NCI-H2196 (cell line): ENCODE measurements at regions not wholly inside any gene's neighbourhood (a gene's known extent, or its start where the extent isn't known, plus 50 kb on each side); places are given as distances from the start of the nearest gene placed in this dataset.
"Not testable (repeated sequence)": the region's sequence is repeated elsewhere in the genome, so short reads cannot be mapped to it uniquely, and the experiment has no call there.

Experiments used
- DNase-seq: peaks from one replicate; lab custom pipeline; 2025; ENCODE audit not compliant: unreplicated experiment; lab: John Stamatoyannopoulos, UW

DNA sequence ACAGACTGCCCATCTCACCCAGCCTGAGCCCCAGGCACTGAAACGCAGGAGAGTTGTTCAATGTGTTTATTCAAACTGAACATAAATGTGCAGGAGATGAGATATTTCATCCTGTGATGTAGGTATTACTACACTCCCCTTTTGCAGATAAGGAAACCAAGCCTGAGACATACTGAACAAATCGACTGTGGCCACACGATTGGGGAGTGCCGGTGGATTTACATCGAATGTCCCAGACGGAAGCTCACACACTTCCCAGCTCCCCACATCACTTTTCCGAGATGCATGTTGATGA lies 94.8 kb upstream of the ALKAL2 start:
- no peak for DNase-seq

GRCh38 chr2:381941-382727 lies 94.2 kb upstream of the ALKAL2 start:
- no peak for DNase-seq

GRCh38 chr2:381181-381580 lies 93.3 kb upstream of the ALKAL2 start:
- DNase-seq, result no peak

DNA sequence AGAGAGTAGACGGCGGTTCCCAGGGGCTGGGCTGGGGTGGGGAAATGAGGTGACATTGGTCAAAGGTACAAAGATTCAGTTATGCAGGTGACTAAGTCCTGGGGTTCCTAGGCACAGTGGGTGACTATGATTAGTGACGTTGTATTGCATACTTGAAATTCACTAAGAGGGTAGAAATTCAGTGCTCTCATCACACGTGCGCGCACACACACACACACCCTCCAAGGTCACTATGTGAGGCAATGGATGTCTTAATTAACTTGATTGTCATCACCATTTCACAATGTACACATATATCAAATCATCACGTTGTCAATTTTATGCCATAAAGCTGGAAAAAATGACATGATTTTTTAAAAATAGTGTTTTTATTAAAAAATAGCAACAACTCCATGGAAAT lies 92.9 kb upstream of the ALKAL2 start:
- no peak for DNase-seq

DNA sequence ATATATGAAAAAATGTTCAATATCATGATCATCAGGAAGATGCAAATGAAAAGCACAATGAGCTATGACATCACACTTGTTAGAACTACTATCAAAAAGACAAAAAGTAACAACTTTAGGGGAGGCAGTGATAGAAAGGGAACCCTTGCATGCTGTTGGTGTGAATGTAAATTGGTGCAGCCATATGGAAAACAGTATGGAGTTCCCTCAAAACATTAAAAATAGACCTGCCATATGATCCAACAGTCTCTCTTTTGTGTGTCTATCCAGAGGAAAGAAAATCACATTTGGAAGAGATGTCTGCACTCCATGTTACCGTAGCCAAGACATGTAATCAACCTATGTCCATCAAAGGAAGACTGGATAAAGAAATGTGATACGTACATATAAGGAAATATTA lies 92.3 kb upstream of the ALKAL2 start:
- no peak for DNase-seq

DNA sequence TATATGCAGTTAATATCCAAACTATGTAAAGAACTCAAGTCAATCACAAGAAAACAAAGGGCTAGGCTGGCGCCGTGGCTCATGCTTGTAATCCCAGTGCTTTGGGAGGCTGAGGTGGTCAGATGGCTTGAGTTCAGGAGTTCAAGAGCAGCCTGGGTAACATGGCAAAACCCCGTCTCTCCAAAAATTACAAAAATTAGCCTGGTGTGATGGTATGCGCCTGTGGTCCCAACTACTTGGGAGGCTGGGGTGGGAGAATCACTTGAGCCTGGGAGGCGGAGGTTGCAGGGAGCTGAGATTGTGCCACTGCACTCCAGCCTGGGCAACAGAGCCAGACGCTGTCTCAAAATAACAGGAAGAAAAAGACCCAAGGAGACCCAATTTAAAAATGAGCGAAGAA lies 91.9 kb upstream of the ALKAL2 start:
- no peak for DNase-seq

DNA sequence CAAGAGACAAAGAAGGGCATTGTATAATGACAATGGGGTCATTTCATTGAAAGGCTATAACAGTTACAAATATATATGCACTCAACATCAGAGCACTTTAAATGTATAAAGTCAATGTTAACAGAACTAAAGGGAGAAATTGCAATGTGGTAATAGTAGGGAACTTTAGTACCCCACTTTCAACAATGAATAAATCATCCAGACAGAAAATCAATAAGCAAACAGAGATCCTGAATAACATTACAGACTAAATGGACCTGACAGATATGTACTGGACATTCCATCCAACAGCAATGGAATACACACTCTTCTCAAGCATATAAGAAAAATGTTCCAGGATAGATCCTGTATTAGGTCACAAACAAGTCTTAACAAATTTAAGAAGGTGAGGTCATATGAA lies 90.5 kb upstream of the ALKAL2 start:
- DNase-seq, result no peak

DNA sequence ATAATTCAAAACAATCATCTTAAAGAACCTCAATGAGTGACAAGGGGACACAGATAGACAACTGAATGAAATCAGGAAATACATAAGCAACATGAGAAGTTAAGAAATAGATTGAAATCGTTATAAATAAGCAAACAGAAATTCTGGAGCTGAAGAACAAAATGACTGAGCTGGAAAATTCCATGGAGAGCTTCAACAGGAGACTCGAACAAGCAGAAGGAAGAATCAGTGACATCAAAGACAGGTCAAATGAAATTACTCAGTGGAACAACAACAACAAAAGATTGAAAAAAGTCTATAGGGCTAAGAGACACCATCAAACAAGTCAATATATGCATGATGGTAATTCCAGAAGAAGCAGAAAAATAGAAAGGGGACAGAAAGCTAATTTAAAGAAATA lies 89.5 kb upstream of the ALKAL2 start:
- DNase-seq, result no peak

GRCh38 chr2:375956-376307 lies 88.0 kb upstream of the ALKAL2 start:
- no peak for DNase-seq

DNA sequence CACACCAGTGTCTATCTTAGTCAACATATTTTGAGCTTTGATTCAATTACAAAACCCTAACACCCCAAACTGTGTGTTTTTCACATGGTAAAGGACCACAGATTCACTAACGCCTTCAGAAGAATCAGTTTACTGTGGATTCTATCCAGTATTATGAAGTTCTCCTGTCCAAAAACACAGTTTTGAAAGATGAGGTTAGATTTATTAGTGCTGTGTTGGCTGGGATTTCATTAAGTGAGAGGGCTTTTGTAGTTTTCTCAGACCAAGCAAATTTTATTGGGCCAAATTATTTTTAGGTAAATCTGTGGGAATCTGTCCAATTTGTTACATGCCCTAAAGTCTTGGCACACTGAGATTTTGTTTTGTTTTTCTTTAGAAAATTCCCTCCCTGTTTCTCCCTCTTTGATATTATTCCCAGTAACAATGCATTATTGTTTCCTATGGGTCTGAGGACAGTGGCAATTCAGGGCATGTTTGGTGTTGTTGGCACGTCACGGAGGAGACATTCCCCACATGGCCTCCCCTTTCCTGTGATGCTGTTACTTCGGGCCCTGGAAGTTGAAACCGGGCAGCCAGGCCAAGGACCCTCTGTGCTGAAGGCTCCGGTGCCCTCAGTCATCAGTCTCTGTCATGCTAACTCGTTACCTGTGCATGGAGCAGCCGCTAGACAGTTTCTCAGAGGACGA lies 87.5 kb upstream of the ALKAL2 start:
- no peak for DNase-seq

GRCh38 chr2:368386-368785 lies 80.5 kb upstream of the ALKAL2 start:
- DNase-seq, result no peak

DNA sequence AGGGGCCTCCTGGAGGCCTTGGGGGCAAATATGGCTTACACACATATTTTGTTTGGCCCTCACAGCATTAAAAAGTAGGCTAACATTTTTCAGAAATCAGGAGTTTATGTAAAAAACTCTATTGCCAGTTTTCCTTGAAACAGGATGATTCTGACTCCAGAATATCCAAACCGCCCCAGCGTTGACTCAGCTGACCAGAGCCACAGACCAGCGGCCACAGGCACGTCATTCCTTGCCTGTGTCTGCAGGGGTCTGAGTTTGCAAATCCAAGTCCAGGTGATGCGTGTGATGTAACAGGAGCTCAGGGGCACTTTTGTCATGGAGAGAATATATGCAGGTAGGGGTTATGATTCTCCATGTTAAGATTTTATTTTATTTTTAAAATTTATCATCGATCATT lies 79.4 kb upstream of the ALKAL2 start:
- no peak for DNase-seq

DNA sequence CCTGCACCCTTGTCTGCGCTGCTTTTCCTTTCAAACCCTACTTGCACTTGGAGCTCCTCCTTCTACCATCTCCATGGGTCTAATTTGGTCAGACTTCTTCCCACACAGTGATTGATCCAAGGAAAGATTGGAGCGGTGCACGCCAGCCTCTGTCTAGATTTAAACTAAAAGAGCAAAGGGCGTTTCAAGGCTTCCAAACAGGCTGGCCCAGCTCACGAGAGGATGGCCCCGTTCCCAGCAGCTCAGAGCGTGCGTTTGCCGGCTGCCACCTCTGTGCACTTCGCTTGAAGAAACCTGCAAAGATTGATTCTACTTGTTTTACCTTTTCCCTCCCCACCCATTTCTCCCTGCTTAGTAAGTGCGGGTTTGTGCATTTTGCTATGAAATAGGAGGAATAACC lies 78.8 kb upstream of the ALKAL2 start:
- DNase-seq, result no peak

- no peak for DNase-seq
Observed at GRCh38 chr2:365367-366275, 77.7 kb upstream of the ALKAL2 start.

DNA sequence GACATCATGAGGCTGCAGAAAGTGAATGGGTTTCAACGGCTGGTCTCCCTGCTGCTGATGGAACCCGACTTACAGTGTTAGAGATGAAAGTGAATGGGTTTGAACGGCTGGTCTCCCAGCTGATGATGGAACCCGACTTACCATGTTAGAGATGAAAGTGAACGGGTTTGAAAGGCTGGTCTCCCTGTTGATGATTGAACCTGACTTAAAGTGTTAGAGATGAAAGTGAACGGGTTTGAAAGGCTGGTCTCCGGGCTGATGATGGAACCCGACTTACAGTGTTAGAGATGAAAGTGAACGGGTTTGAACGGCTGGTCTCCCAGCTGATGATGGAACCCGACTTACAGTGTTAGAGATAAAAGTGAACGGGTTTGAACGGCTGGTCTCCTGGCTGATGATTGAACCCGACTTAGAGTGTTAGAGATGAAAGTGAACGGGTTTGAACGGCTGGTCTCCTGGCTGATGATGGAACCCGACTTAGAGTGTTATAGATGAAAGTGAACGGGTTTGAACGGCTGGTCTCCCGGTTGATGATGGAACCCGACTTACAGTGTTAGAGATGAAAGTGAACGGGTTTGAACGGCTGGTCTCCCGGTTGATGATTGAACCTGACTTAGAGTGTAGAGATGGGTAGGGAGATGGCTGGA lies 76.1 kb upstream of the ALKAL2 start:
- no peak for DNase-seq

DNA sequence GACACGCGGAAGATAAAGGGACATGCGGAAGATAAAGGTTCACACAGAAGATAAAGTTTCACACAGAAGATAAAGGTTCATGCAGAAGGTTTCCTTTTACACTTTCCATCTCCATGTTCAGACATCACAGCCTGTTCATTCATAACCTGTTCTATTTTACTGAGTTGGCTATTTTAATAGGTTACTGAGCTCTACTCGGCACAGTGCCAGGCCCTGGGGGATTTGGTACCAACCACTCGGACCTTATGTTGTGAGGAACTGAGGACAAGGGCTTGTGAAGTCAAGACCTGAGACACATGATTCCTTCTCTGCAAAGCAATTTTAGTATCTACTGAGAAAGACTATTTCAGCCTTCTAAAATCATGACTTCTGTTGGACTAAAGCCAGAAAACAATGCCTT lies 75.0 kb upstream of the ALKAL2 start:
- no peak for DNase-seq

GRCh38 chr2:360124-360523 lies 72.2 kb upstream of the ALKAL2 start:
- no peak for DNase-seq

DNA sequence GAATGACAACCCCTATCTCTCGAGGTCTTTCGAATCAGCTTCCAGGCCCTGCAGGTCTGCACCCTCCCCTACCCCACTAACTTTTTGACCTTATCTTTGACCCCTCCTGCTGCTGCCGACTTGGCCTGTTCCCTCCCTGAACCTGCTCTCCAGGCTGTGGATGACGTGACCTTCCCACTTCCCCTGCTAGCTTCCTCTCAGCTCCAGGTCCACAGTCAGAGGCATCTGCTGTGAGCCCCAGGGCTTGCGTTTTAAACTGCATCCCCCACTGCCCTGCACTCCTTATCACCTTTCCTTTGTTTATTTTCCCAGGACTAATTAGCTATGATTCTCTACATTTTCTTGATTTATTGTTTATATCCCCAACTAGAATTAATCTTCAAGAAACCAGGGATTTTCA lies 71.2 kb upstream of the ALKAL2 start:
- no peak for DNase-seq

DNA sequence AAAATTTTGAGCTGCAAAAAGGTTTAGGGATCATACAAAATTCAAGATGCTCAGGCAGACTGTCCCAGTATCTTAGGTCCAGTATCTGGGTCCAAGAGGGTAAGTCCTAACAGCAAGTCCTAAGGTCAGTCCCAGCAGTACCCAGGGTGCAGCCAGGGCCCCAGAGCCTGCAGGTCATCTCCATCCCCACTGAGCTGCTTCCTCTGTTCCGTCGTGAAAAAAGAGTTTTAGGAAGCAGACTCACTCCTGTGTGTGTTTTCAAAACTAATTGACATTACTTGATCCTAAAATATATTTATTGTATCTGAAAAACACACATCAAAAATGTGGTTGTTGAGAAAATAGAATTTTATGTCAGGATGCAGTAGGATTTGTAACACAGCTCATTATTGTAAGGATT lies 69.9 kb upstream of the ALKAL2 start:
- no peak for DNase-seq

- not testable (repeated sequence) for DNase-seq
Observed at GRCh38 chr2:356304-356703, 68.4 kb upstream of the ALKAL2 start.

GRCh38 chr2:355773-356172 lies 67.9 kb upstream of the ALKAL2 start:
- no peak for DNase-seq

DNA sequence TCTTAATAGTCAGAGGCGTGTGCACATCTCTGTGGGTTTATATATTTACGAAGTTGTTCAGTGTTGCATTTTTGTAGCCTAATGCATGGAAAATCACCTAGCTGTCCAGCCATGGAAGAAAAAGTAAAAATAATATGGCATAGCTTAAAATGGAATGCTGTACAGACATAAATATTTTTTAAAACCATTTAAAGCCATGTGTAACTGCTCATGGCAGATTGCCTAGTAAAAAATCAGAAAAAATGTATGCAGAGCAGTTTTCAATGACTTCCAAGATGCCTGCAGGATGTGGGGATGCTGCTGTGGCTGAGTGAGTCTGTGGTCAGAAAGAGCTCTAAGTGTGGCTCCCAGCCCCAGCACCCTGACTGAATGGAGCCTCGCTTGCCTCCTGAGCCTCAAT lies 64.8 kb upstream of the ALKAL2 start:
- DNase-seq, result no peak
